K562 (cell line): ENCODE measurements at regions not wholly inside any gene's neighbourhood (a gene's known extent, or its start where the extent isn't known, plus 50 kb on each side); places are given as distances from the start of the nearest gene placed in this dataset.

Source experiments
- ATAC-seq: fragments of 200-7000 bp; cut with Tn5 transposase; 3 replicates; pipeline ENCODE4 v1.9.1; 2020; ENCODE audit warnings: moderate library complexity
- BruUV-seq: library from RNA; stranded (reverse); fragments of 400-500 nt; replicated peaks from 2 replicates; lab custom pipeline; 2021; lab: Mats Ljungman, UMichigan
- CTCF ChIA-PET: fragments of 300-600 bp; formaldehyde crosslinking; extraction: SDS; loops from one replicate; lab custom pipeline; 2021; ENCODE audit warnings: low intra/inter-chr PET ratio; lab: Yijun Ruan, JAX
- POLR2A ChIA-PET: fragments of 300-600, 350-650 bp; sonication (Branson Sonifier 250); formaldehyde crosslinking; extraction: SDS; loops from one replicate; lab custom pipeline; 2021; ENCODE audit warnings: antibody characterized with exemption, inconsistent platforms; lab: Yijun Ruan, JAX
- DNase-seq, 4 experiments: peaks; one replicate each; pipeline versions ENCODE4 v3.0.0 to v3.0.0-alpha.2; 2011 to 2018; ENCODE audit warnings: low spot score in 3 of 4, mixed read lengths in 3 of 4; ENCODE audit errors: extremely low read depth in 1 of 4
- FAIRE-seq: peaks from 2 replicates; lab custom pipeline; 2011; peaks lifted over from hg19 to GRCh38; lab: Jason Lieb, UNC
- H2AFZ ChIP-seq: 2 replicates; pipeline ENCODE4 v1.6.0; 2011; ENCODE audit warnings: low read depth, low read length, control low read depth, inconsistent platforms
- H3K27ac ChIP-seq: fragments of 200-600 bp; 3 replicates; pipeline ENCODE4 v1.8.0; 2011; ENCODE audit warnings: low read depth, mild to moderate bottlenecking, control low read depth, inconsistent platforms, low read length, moderate library complexity, mixed read lengths; ENCODE audit errors: extremely low read depth
- H3K27me3 ChIP-seq, 2 experiments: fragments of 300-600 bp in 1 of 2; 2 replicates in 1 of 2; 3 replicates in 1 of 2; pipeline versions ENCODE4 v1.6.0 to v1.8.0; 2011; ENCODE audit warnings: inconsistent platforms in 2 of 2, low read length in 2 of 2, mild to moderate bottlenecking in 1 of 2, mixed read lengths in 1 of 2, moderate library complexity in 1 of 2; ENCODE audit not compliant: control insufficient read depth in 2 of 2, insufficient read depth in 2 of 2
- H3K36me3 ChIP-seq: fragments of 300-600 bp; 3 replicates; pipeline ENCODE4 v1.8.0; 2011; ENCODE audit warnings: mild to moderate bottlenecking, low read length, inconsistent platforms; ENCODE audit not compliant: control insufficient read depth, insufficient read depth
- H3K4me1 ChIP-seq, 2 experiments: fragments of 200-600 bp in 1 of 2; replicated peaks in 1 of 2; 2 replicates in 1 of 2; 3 replicates in 1 of 2; pipeline versions ENCODE4 v1.5.1 to v1.8.0; 2011; ENCODE audit warnings: inconsistent platforms in 2 of 2, low read length in 2 of 2, mild to moderate bottlenecking in 1 of 2, mixed read lengths in 1 of 2, moderate library complexity in 1 of 2; ENCODE audit not compliant: control insufficient read depth in 2 of 2, insufficient read depth in 2 of 2
- H3K4me2 ChIP-seq: 2 replicates; pipeline ENCODE4 v1.6.1; 2011; ENCODE audit warnings: low read length, control low read depth, inconsistent platforms, mixed read lengths; ENCODE audit not compliant: insufficient read depth
- H3K4me3 ChIP-seq: fragments of 200-600 bp; sonication (generic), shearing (Covaris generic); 2 replicates; pipeline ENCODE4 v1.5.1; 2016; ENCODE audit warnings: control low read depth, inconsistent platforms
- H3K79me2 ChIP-seq: fragments of 200-600 bp; 3 replicates; pipeline ENCODE4 v1.8.0; 2011; ENCODE audit warnings: low read length, inconsistent platforms; ENCODE audit not compliant: control insufficient read depth, insufficient read depth
- H3K9ac ChIP-seq, 2 experiments: 2 replicates each; pipeline versions ENCODE4 v1.6.0 to v1.6.1; 2011; ENCODE audit warnings: low read depth in 2 of 2, low read length in 2 of 2, control low read depth in 1 of 2, inconsistent platforms in 1 of 2, mild to moderate bottlenecking in 1 of 2, mixed read lengths in 1 of 2; ENCODE audit not compliant: insufficient read depth in 1 of 2
- H3K9me1 ChIP-seq: one replicate; pipeline ENCODE4 v1.6.0; 2011; ENCODE audit warnings: inconsistent platforms, mild to moderate bottlenecking, low read length, moderate library complexity; ENCODE audit not compliant: control insufficient read depth, insufficient read depth
- H3K9me3 ChIP-seq: replicated peaks from 2 replicates; pipeline ENCODE4 v1.5.1; 2011; ENCODE audit warnings: low read depth, low read length, inconsistent platforms; ENCODE audit not compliant: control insufficient read depth, insufficient read depth
- H4K20me1 ChIP-seq: replicated peaks from 2 replicates; pipeline ENCODE4 v1.6.1; 2011; ENCODE audit warnings: low read length, inconsistent platforms, mixed read lengths; ENCODE audit not compliant: control insufficient read depth, insufficient read depth
- CEBPG ChIP-seq, 3 experiments: fragments of 200-800 bp in 1 of 3; sonication (Bioruptor generic) in 1 of 3; sonication (generic) in 1 of 3; formaldehyde crosslinking in 1 of 3; IDR thresholded peaks in 2 of 3; conservative IDR thresholded peaks in 1 of 3; 2 replicates each; pipeline versions ENCODE4 v1.6.1 to v1.8.0; 2016 to 2022; ENCODE audit warnings: missing compliant biosample characterization in 2 of 3, missing genetic modification characterization in 2 of 3, mild to moderate bottlenecking in 1 of 3, missing genetic modification reagents in 1 of 3
- CREB1 ChIP-seq, 2 experiments: sonication (generic) in 1 of 2; formaldehyde crosslinking in 1 of 2; IDR thresholded peaks; 2 replicates each; pipeline versions ENCODE4 v1.6.1 to v1.8.0; 2012 to 2022; ENCODE audit warnings: inconsistent platforms in 1 of 2, mild to moderate bottlenecking in 1 of 2, missing genetic modification reagents in 1 of 2, moderate library complexity in 1 of 2
- E2F6 ChIP-seq, 2 experiments: IDR thresholded peaks; 2 replicates each; pipeline ENCODE4 v1.6.1; 2011; ENCODE audit warnings: borderline replicate concordance in 1 of 2, control low read depth in 1 of 2, low read depth in 1 of 2, low read length in 1 of 2, mild to moderate bottlenecking in 1 of 2, mixed read lengths in 1 of 2, moderate library complexity in 1 of 2; ENCODE audit not compliant: insufficient read depth in 1 of 2, insufficient read length in 1 of 2, poor library complexity in 1 of 2, severe bottlenecking in 1 of 2; ENCODE audit errors: extremely low read depth in 1 of 2
- ELF1 ChIP-seq: fragments of 200-800 bp; sonication (Bioruptor generic); IDR thresholded peaks from 2 replicates; pipeline ENCODE4 v1.6.1; 2016; ENCODE audit warnings: missing genetic modification characterization, missing compliant biosample characterization
- LARP7 ChIP-seq: fragments of 450-650 bp; IDR thresholded peaks from 2 replicates; pipeline ENCODE4 v1.6.1; 2016
- MAX ChIP-seq: sonication (generic); formaldehyde crosslinking; IDR thresholded peaks from 2 replicates; pipeline ENCODE4 v1.9.0; 2022; ENCODE audit warnings: mild to moderate bottlenecking, missing genetic modification reagents
- SNRNP70 ChIP-seq: fragments of 200-400 bp; formaldehyde crosslinking; optimal IDR thresholded peaks from 2 replicates; pipeline ENCODE3; 2017; ENCODE audit warnings: low read depth, low read length
- ZBTB33 ChIP-seq: sonication (generic); formaldehyde crosslinking; IDR thresholded peaks from 2 replicates; pipeline ENCODE4 v1.8.1; 2023; ENCODE audit warnings: mild to moderate bottlenecking, missing genetic modification reagents
- ZFP30 ChIP-seq: fragments of 250-450 bp; sonication (Bioruptor Pico); IDR thresholded peaks from 2 replicates; pipeline ENCODE4 v1.8.0; 2022; ENCODE audit warnings: moderate library complexity, mild to moderate bottlenecking, inconsistent platforms, borderline replicate concordance
- WGBS: fragments of 100-300 bp; shearing (Covaris generic); methylation state at CpG from one replicate; pipeline ENCODE4 v1.1.6; 2016; ENCODE audit warnings: low coverage, mixed read lengths; ENCODE audit not compliant: insufficient coverage; ENCODE audit errors: missing lambda C conversion rate; 5-methylcytosine and 5-hydroxymethylcytosine counted together
- in situ Hi-C: fragments of 300-500 bp; cut with MboI; formaldehyde crosslinking; loops from 4 replicates; pipeline ENCODE4 v1.15.0; 2018; ENCODE audit warnings: inconsistent platforms, mixed read lengths
- intact Hi-C: fragments of 100-400 bp; cut with micrococcal nuclease; formaldehyde crosslinking; loops from 2 replicates; pipeline ENCODE4 v1.14.2; 2022

- ChIA-PET CTCF (no interaction called here), POLR2A (interaction anchor here (0.6 kb wide), 2 partner anchors 15 to 20 kb away, joined by 3 read pairs; no protein-coding TSS in a partner anchor)
- H3K4me2 ChIP-seq, result no peak overlapping the region
- H4K20me1 ChIP-seq, result peaks cover 18% of the 10 kb centered on the region; the same call in 1 of the 2 replicates
- no peaks in the 10 kb centered on the region for H3K9me3 ChIP-seq
- TF ChIP-seq CEBPG (CRISPR knock-in tag; IDR thresholded peaks at IDR 0.05), result 0 out of 2 replicates have a peak, but pooled peaks have one; percentile 24
- TF ChIP-seq CEBPG (tag; conservative IDR thresholded peaks at IDR 0.05 in 1 of 2, IDR thresholded peaks at IDR 0.05 in 1 of 2), result no peak
- no peak for TF ChIP-seq ZFP30 (CRISPR knock-in tag)
- peak; percentile 16; the same call in 1 of the 2 replicates for TF ChIP-seq MAX
- no peak for TF ChIP-seq SNRNP70
- no peak for TF ChIP-seq ZBTB33 (CRISPR knock-in tag)
- no peak for TF ChIP-seq CREB1 (IDR thresholded peaks at IDR 0.05)
- no peak for TF ChIP-seq CREB1 (CRISPR knock-in tag; IDR thresholded peaks at IDR 0.05)
- TF ChIP-seq ELF1 (tag), result no peak
- TF ChIP-seq LARP7, result no peak
- no peak for TF ChIP-seq E2F6 (IDR thresholded peaks at IDR 0.05; ENCODE audit: borderline replicate concordance in 1 of 2, extremely low read depth in 1 of 2, insufficient read depth in 1 of 2, insufficient read length in 1 of 2, low read depth in 1 of 2, low read length in 1 of 2, poor library complexity in 1 of 2, severe bottlenecking in 1 of 2)
- no peak for ATAC-seq
- BruUV-seq, result no TSS peak
- no peaks in the 10 kb centered on the region for H3K9me1 ChIP-seq
- no peaks in the 10 kb centered on the region for H3K79me2 ChIP-seq
- H3K27ac ChIP-seq, result no peak overlapping the region
- no peak for DNase-seq
- no peak overlapping the region for H3K9ac ChIP-seq
- 2% methylated on average over 12 of the region's 12 CpGs for WGBS
- no peak overlapping the region for H2AFZ ChIP-seq
- intact Hi-C loops, result no loop called here
- no peaks in the 10 kb centered on the region for H3K4me1 ChIP-seq
- H3K4me3 ChIP-seq, result no peak overlapping the region
- in situ Hi-C loops, result no loop called here
- no peak for FAIRE-seq
- peaks cover 34 to 80% of the 10 kb centered on the region in 2 experiments for H3K27me3 ChIP-seq
- H3K36me3 ChIP-seq, result no peaks in the 10 kb centered on the region
Observed at GRCh38 chr9:124098141-124098905, 86.8 kb downstream of the LHX2 start.
